Cardiac muscle cell (in vitro differentiated cells and primary cell): ENCODE measurements at regions not wholly inside any gene's neighbourhood (a gene's known extent, or its start where the extent isn't known, plus 50 kb on each side); places are given as distances from the start of the nearest gene placed in this dataset.

ENCODE experiments used
- DNase-seq, 2 donors: peaks; one replicate each; pipeline versions ENCODE4 v3.0.0 to v3.0.0-alpha.2; 2010 to 2017; ENCODE audit warnings: low read depth in 1 of 2, low spot score in 1 of 2
- H3K27ac ChIP-seq: fragments of 200-600 bp; sonication (generic); 2 replicates; pipeline ENCODE4 v1.5.1; 2016
- H3K27me3 ChIP-seq: fragments of 200-600 bp; sonication (generic); 2 replicates; pipeline ENCODE4 v1.6.0; 2016; ENCODE audit warnings: control low read depth
- H3K36me3 ChIP-seq: fragments of 200-600 bp; sonication (generic); 2 replicates; pipeline ENCODE4 v1.5.1; 2016; ENCODE audit warnings: control low read depth
- H3K4me1 ChIP-seq: fragments of 200-600 bp; sonication (generic); 2 replicates; pipeline ENCODE4 v1.8.1; 2017; ENCODE audit warnings: low read depth, mild to moderate bottlenecking, mixed run types
- H3K4me3 ChIP-seq: fragments of 200-600 bp; sonication (generic); 2 replicates; pipeline ENCODE4 v1.5.1; 2016; ENCODE audit warnings: mild to moderate bottlenecking
- H3K9me3 ChIP-seq: fragments of 200-600 bp; sonication (generic); 2 replicates; pipeline ENCODE4 v1.5.1; 2017; ENCODE audit warnings: low read depth, mild to moderate bottlenecking, control low read depth
- TF ChIP-seq, protein P1 (sequence below): IDR thresholded peaks from 2 replicates; pipeline ENCODE4 v1.5.1; 2012; ENCODE audit warnings: low read depth, mild to moderate bottlenecking, low read length

- Histone ChIP-seq H3K4me3 (no peak overlapping the region), H3K4me1 (no peaks in the 10 kb centered on the region), H3K27ac (no peak overlapping the region), H3K27me3 (no peaks in the 10 kb centered on the region), H3K9me3 (no peaks in the 10 kb centered on the region), H3K36me3 (no peaks in the 10 kb centered on the region)
- no peak for DNase-seq
- TF ChIP-seq, protein P1, sequence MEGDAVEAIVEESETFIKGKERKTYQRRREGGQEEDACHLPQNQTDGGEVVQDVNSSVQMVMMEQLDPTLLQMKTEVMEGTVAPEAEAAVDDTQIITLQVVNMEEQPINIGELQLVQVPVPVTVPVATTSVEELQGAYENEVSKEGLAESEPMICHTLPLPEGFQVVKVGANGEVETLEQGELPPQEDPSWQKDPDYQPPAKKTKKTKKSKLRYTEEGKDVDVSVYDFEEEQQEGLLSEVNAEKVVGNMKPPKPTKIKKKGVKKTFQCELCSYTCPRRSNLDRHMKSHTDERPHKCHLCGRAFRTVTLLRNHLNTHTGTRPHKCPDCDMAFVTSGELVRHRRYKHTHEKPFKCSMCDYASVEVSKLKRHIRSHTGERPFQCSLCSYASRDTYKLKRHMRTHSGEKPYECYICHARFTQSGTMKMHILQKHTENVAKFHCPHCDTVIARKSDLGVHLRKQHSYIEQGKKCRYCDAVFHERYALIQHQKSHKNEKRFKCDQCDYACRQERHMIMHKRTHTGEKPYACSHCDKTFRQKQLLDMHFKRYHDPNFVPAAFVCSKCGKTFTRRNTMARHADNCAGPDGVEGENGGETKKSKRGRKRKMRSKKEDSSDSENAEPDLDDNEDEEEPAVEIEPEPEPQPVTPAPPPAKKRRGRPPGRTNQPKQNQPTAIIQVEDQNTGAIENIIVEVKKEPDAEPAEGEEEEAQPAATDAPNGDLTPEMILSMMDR, result no peak
Observed at GRCh38 chr3:190222360-190222759, 99.9 kb downstream of the CLDN1 start.

DNA sequence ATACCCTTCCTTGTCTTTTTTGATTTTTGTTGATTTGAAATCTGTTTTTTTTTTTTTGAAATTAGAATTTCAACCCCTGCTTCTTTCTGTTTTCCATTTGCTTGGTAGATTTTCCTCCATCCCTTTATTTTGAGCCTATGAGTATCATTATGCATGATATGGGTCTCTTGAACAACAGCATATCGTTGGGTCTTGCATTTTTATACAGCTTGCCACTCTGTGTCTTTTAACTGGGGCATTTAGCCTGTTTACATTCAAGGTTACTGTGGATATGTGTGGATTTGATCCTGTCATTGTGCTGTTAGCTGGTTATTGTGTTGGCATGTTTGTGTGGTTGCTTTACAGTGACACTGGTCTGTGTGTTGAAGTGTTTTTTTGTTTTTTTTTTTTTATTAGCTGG lies 99.7 kb upstream of the P3H2 start:
- TF ChIP-seq, protein P1, result no peak
- Histone ChIP-seq H3K4me3 (no peak overlapping the region), H3K4me1 (no peaks in the 10 kb centered on the region), H3K9me3 (no peaks in the 10 kb centered on the region), H3K27ac (no peak overlapping the region), H3K36me3 (no peaks in the 10 kb centered on the region), H3K27me3 (no peaks in the 10 kb centered on the region)
- DNase-seq, result no peak

DNA sequence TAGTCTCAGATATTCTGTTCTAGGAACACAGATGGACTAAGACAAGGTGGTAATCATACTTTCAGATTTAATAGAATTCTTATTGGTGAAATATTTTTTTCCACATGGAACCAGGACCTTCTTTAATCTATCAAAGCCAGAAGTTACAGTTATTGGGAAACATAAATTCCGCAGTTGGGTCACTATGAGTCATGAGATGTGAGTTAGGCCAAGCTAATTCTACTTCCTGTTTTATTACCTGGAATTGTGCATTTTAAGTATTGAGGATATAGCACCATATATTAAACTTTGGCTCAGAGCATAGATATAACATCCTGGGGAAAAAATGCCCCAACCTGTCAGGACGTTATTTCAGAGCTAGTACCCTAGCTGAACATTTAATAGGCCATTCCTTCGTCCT lies 96.4 kb upstream of the P3H2 start:
- Histone ChIP-seq H3K4me3 (no peak overlapping the region), H3K27me3 (no peaks in the 10 kb centered on the region), H3K27ac (no peak overlapping the region), H3K9me3 (no peaks in the 10 kb centered on the region), H3K4me1 (no peaks in the 10 kb centered on the region), H3K36me3 (no peaks in the 10 kb centered on the region)
- TF ChIP-seq, protein P1, result no peak
- peak in 1 of 2 donors; percentile 66 for DNase-seq

DNA sequence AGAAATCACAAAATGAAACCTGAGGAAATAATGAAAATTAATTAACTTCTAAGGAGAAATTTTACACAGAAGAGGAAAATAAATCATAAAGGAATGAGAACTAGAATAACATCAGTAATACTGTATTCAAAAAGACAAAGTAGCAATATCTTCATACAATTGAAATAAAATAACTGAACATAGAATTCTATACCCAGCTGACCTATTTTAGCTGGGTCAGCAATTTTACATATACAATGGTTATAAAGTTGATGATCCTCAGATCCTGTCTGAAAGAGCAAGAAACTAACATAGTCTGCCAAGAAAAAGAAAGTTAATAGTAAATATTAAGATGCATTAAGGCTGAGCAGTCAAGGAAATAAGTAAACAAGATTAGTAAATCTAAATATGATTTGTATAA lies 93.0 kb upstream of the P3H2 start:
- no peak overlapping the region for H3K27ac ChIP-seq
- TF ChIP-seq, protein P1, result no peak
- no peak for DNase-seq
- H3K36me3 ChIP-seq, result no peaks in the 10 kb centered on the region
- no peaks in the 10 kb centered on the region for H3K4me1 ChIP-seq
- no peaks in the 10 kb centered on the region for H3K27me3 ChIP-seq
- no peaks in the 10 kb centered on the region for H3K9me3 ChIP-seq
- no peak overlapping the region for H3K4me3 ChIP-seq

DNA sequence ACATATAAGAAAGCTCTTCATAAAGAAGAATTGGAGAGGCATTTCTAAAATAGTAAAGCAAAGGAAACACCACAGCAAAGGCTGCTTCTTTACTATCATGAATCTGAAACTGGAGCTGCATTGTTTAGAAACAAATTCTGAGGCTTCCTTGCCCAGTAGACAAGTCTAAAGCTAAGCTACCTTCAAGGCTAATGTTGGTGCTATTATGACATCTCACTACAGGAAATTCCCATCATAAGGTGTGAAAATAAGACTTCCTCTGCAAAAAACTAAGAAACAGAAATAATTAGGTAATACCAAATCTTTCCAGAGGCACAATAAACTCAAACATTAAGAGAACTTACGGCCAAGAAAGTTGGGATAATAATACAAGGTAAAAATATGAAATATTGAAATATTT lies 89.9 kb upstream of the P3H2 start:
- H3K9me3 ChIP-seq, result no peaks in the 10 kb centered on the region
- H3K27ac ChIP-seq, result no peak overlapping the region
- H3K4me3 ChIP-seq, result no peak overlapping the region
- H3K4me1 ChIP-seq, result no peaks in the 10 kb centered on the region
- H3K36me3 ChIP-seq, result no peaks in the 10 kb centered on the region
- H3K27me3 ChIP-seq, result no peaks in the 10 kb centered on the region
- DNase-seq, result no peak
- TF ChIP-seq, protein P1, result no peak

DNA sequence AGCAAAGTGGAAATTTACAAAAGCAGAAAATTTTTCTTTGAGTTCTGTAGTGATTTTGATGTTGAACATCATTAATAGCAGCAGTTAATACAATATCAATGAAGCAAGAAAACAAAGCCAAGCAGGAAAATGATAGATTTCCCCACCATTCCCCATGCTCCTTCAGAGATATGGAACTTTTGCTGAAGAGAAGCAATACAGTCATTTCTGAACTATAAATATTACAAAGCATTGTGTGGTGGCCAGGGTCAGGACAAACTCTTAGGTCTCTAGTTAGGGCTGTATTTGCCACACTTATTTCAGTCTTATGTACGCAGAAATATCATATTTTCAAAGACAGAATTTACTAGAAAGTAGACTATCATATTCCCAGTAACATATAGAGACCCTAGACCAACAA lies 88.8 kb upstream of the P3H2 start:
- H3K4me3 ChIP-seq, result no peak overlapping the region
- no peaks in the 10 kb centered on the region for H3K9me3 ChIP-seq
- H3K36me3 ChIP-seq, result no peaks in the 10 kb centered on the region
- H3K27ac ChIP-seq, result no peak overlapping the region
- no peaks in the 10 kb centered on the region for H3K27me3 ChIP-seq
- H3K4me1 ChIP-seq, result no peaks in the 10 kb centered on the region
- TF ChIP-seq, protein P1, result no peak
- DNase-seq, result no peak
